ENCODE measurements at regions not wholly inside any gene's neighbourhood (a gene's known extent, or its start where the extent isn't known, plus 50 kb on each side); places are given as distances from the start of the nearest gene placed in this dataset.

DNA sequence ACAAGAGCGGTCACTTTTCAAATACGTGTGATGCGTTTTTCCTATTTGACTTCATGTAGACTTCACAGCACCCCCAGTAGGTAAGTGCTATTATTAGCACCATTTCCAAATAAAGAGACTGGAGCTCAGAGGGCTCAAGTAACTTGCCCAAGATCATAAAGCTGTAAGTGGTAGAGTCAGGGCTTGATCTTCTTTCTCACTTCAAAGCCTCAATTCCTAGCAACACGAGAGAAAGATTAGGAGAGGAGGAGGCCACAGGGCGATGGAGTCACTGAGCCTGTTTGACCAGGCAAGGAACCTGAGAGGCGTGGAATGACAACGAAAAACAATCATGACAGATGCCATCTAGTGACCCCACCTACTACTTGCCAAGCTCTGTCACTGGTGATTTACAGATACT lies 181.0 kb downstream of the FOXD2 start:
- no peak overlapping the region for H3K4me3 ChIP-seq (ENCODE audit: low read depth in 1 of 2, low read length in 2 of 2)
- WGBS, 2 donors = 61 to 67% methylated on average over 7 of the region's 7 CpGs
- no peaks in the 10 kb centered on the region for H3K36me3 ChIP-seq (ENCODE audit: control insufficient read depth in 2 of 2, insufficient read depth in 2 of 2, low read length in 1 of 2)
- H3K27me3 ChIP-seq (ENCODE audit: control insufficient read depth in 1 of 2, insufficient read depth in 2 of 2, low read length in 2 of 2) = no peaks in the 10 kb centered on the region
- H3K9me3 ChIP-seq (ENCODE audit: control insufficient read depth in 2 of 2, insufficient read depth in 1 of 2, low read depth in 1 of 2, low read length in 1 of 2) = no peaks in the 10 kb centered on the region
- H3K27ac ChIP-seq (ENCODE audit: low read depth in 2 of 2, low read length in 1 of 2) = no peak overlapping the region
- H3K4me1 ChIP-seq (ENCODE audit: control insufficient read depth in 2 of 2, insufficient read depth in 2 of 2, low read length in 1 of 2) = no peaks in the 10 kb centered on the region

DNA sequence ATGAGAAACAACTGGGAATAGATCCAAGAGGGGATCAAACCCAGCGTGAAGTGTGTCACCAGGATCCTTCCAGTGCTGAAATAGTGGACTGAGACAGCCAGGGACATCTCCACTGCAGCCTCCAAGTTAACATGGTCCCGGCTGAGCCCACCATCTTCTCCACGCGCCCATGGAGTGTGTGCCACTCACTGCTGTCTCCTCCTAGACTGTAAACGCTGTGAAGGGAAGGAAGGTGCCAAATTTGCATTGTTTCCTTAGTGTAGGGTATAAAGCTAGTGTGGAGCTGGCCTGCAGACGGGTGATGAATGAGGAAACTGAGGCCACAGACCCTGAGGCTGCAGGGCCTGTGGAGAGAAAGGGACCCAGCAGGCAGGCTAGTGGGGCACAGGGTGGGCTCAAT lies 183.6 kb downstream of the FOXD2 start:
- H3K36me3 ChIP-seq (ENCODE audit: control insufficient read depth in 2 of 2, insufficient read depth in 2 of 2, low read length in 1 of 2) = no peaks in the 10 kb centered on the region
- WGBS, 2 donors = 83 to 87% methylated on average over 6 of the region's 6 CpGs
- H3K4me3 ChIP-seq (ENCODE audit: low read depth in 1 of 2, low read length in 2 of 2) = no peak overlapping the region
- H3K4me1 ChIP-seq (ENCODE audit: control insufficient read depth in 2 of 2, insufficient read depth in 2 of 2, low read length in 1 of 2) = no peaks in the 10 kb centered on the region
- no peaks in the 10 kb centered on the region for H3K9me3 ChIP-seq (ENCODE audit: control insufficient read depth in 2 of 2, insufficient read depth in 1 of 2, low read depth in 1 of 2, low read length in 1 of 2)
- H3K27ac ChIP-seq (ENCODE audit: low read depth in 2 of 2, low read length in 1 of 2) = no peak overlapping the region
- no peaks in the 10 kb centered on the region for H3K27me3 ChIP-seq (ENCODE audit: control insufficient read depth in 1 of 2, insufficient read depth in 2 of 2, low read length in 2 of 2)

DNA sequence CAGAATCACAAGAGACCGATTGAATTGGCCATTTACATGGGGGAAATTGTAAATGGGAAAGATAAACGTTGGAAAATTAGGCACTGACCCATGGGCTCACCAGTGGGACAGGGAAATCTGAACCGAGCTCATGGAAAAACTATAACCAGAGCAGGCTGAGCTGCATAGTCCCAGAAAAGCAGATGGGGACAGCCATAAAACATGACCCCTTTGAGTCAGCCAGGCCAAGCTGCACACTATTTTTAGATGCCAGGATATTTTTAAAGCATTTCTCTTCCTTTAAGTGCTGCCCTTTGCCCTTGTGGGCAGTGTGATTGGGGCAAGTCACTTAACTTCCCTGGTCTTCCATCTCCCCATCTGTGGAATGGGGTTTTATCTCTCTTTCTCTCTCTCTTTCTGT lies 184.1 kb downstream of the FOXD2 start:
- H3K27me3 ChIP-seq (ENCODE audit: control insufficient read depth in 1 of 2, insufficient read depth in 2 of 2, low read length in 2 of 2) = no peaks in the 10 kb centered on the region
- H3K27ac ChIP-seq (ENCODE audit: low read depth in 2 of 2, low read length in 1 of 2) = no peak overlapping the region
- WGBS, 2 donors = 60 to 67% methylated on average over 3 of the region's 3 CpGs

DNA sequence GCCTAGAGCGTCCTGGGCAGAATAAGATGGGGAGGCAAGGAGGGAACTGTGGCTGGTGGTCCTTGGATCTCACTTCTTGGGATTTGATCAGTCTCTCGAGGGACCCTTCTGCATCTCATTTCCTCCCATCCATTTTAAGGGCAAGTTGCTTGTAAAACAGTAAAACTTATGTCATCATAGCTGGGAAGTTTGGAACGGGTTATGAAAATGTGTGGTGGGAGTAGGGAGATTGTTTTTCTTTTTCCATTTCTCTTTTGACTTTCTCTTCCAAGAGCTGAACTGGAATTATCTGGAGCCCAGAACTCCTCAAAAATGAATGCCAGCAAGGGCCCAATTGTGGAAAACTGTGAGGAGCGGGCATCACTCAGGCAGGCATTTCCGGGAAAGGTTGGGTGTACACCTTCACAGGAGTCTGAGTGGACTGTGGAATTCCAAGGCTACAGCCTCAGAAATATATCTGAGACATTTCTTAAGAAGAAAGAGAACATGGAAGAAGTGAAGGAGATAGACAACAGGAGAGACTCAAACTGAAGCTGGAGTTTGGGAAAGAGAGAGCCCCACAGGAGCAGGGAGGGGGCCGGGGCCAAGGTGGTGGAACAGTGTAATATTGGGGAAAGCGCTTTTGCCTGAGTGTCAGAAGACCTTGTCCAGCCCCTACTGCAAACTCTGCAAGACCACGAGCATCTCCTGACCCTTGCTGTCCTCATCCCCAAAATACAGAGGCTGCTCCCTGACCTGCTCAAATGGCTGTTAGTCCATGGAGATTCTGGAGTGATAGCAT lies 185.1 kb downstream of the FOXD2 start:
- Histone ChIP-seq H3K4me3 (ENCODE audit: low read depth in 1 of 2, low read length in 2 of 2) (no peak overlapping the region), H3K4me1 (ENCODE audit: control insufficient read depth in 2 of 2, insufficient read depth in 2 of 2, low read length in 1 of 2) (no peaks in the 10 kb centered on the region), H3K36me3 (ENCODE audit: control insufficient read depth in 2 of 2, insufficient read depth in 2 of 2, low read length in 1 of 2) (no peaks in the 10 kb centered on the region), H3K27me3 (ENCODE audit: control insufficient read depth in 1 of 2, insufficient read depth in 2 of 2, low read length in 2 of 2) (no peaks in the 10 kb centered on the region), H3K9me3 (ENCODE audit: control insufficient read depth in 2 of 2, insufficient read depth in 1 of 2, low read depth in 1 of 2, low read length in 1 of 2) (no peaks in the 10 kb centered on the region), H3K27ac (ENCODE audit: low read depth in 2 of 2, low read length in 1 of 2) (no peak overlapping the region)
- WGBS, 2 donors = 85 to 90% methylated on average over 8 of the region's 8 CpGs

More for the DNA sequence above, 184.1 kb downstream of the FOXD2 start:
- H3K4me3 ChIP-seq (ENCODE audit: low read depth in 1 of 2, low read length in 2 of 2) = no peak overlapping the region
- H3K36me3 ChIP-seq (ENCODE audit: control insufficient read depth in 2 of 2, insufficient read depth in 2 of 2, low read length in 1 of 2) = no peaks in the 10 kb centered on the region
- no peaks in the 10 kb centered on the region for H3K9me3 ChIP-seq (ENCODE audit: control insufficient read depth in 2 of 2, insufficient read depth in 1 of 2, low read depth in 1 of 2, low read length in 1 of 2)
- H3K4me1 ChIP-seq (ENCODE audit: control insufficient read depth in 2 of 2, insufficient read depth in 2 of 2, low read length in 1 of 2) = no peaks in the 10 kb centered on the region

DNA sequence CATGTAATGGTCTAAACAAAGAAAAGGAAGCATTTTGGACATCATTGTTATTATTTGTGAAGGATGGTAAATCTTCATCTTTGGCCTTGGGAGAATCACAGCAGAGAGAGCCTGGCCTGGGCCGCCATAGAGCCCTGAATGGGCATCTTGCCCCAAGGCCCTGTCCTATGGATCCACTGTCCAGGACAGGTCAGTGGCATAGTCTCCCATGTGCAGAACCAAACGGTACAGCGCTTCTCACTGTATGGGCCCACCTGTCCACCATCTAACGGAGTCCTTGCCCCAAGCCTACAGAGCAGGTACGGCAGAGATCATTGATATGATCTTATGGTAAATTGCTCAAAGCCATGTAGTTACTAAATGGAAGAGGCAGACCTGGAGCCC lies 185.7 kb downstream of the FOXD2 start:
- no peaks in the 10 kb centered on the region for H3K36me3 ChIP-seq (ENCODE audit: control insufficient read depth in 2 of 2, insufficient read depth in 2 of 2, low read length in 1 of 2)
- no peaks in the 10 kb centered on the region for H3K9me3 ChIP-seq (ENCODE audit: control insufficient read depth in 2 of 2, insufficient read depth in 1 of 2, low read depth in 1 of 2, low read length in 1 of 2)
- no peak overlapping the region for H3K27ac ChIP-seq (ENCODE audit: low read depth in 2 of 2, low read length in 1 of 2)
- WGBS, 2 donors = 95 to 96% methylated on average over 5 of the region's 5 CpGs
- no peaks in the 10 kb centered on the region for H3K4me1 ChIP-seq (ENCODE audit: control insufficient read depth in 2 of 2, insufficient read depth in 2 of 2, low read length in 1 of 2)
- H3K4me3 ChIP-seq (ENCODE audit: low read depth in 1 of 2, low read length in 2 of 2) = no peak overlapping the region
- H3K27me3 ChIP-seq (ENCODE audit: control insufficient read depth in 1 of 2, insufficient read depth in 2 of 2, low read length in 2 of 2) = no peaks in the 10 kb centered on the region

DNA sequence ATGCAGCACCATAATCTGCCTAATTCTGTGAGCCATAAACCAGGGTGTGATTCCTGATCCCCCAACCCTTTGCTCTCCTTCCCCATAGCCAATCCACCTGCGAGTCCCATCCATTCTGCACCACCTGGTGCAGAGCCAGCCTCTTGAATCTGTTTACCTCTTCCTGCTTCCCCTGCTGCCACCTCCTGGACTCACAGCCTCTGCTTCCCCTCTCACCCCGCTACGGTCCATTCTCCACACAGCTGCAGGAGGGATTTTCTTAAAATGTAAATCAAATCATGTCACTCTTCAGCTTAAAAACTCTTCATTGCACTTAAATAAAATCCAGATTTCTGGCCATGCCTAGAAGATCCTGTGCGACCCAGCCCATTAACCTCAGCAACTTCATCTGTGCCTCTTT lies 186.7 kb downstream of the FOXD2 start:
- H3K9me3 ChIP-seq (ENCODE audit: control insufficient read depth in 2 of 2, insufficient read depth in 1 of 2, low read depth in 1 of 2, low read length in 1 of 2) = no peaks in the 10 kb centered on the region
- 52 to 75% methylated on average over 4 of the region's 4 CpGs for WGBS, 2 donors
- H3K4me3 ChIP-seq (ENCODE audit: low read depth in 1 of 2, low read length in 2 of 2) = no peak overlapping the region
- no peaks in the 10 kb centered on the region for H3K4me1 ChIP-seq (ENCODE audit: control insufficient read depth in 2 of 2, insufficient read depth in 2 of 2, low read length in 1 of 2)
- no peak overlapping the region for H3K27ac ChIP-seq (ENCODE audit: low read depth in 2 of 2, low read length in 1 of 2)
- no peaks in the 10 kb centered on the region for H3K27me3 ChIP-seq (ENCODE audit: control insufficient read depth in 1 of 2, insufficient read depth in 2 of 2, low read length in 2 of 2)
- no peaks in the 10 kb centered on the region for H3K36me3 ChIP-seq (ENCODE audit: control insufficient read depth in 2 of 2, insufficient read depth in 2 of 2, low read length in 1 of 2)

DNA sequence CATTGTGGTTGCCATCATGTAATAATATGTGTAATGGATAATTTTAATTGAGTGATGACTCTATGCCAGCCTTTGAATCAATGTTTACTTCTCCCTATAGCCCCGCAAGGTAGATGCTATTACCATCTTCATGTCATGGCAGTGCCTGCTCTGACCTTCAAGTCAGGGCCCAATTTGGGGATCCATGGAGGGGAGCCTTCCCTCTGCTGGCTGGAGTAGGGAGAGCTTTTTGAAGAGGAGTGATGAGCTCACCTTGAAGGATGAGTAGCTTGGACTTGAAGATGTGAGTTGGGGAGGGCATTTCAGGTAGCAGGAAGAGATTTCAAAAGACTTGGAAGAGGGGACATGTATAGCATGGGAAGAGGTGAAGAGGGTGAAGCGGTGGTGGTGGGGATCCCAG lies 189.2 kb downstream of the FOXD2 start:
- no peaks in the 10 kb centered on the region for H3K36me3 ChIP-seq (ENCODE audit: control insufficient read depth in 2 of 2, insufficient read depth in 2 of 2, low read length in 1 of 2)
- 91 to 97% methylated on average over 2 of the region's 2 CpGs for WGBS, 2 donors
- H3K9me3 ChIP-seq (ENCODE audit: control insufficient read depth in 2 of 2, insufficient read depth in 1 of 2, low read depth in 1 of 2, low read length in 1 of 2) = no peaks in the 10 kb centered on the region
- no peak overlapping the region for H3K27ac ChIP-seq (ENCODE audit: low read depth in 2 of 2, low read length in 1 of 2)
- H3K27me3 ChIP-seq (ENCODE audit: control insufficient read depth in 1 of 2, insufficient read depth in 2 of 2, low read length in 2 of 2) = no peaks in the 10 kb centered on the region
- H3K4me3 ChIP-seq (ENCODE audit: low read depth in 1 of 2, low read length in 2 of 2) = no peak overlapping the region
- no peaks in the 10 kb centered on the region for H3K4me1 ChIP-seq (ENCODE audit: control insufficient read depth in 2 of 2, insufficient read depth in 2 of 2, low read length in 1 of 2)

DNA sequence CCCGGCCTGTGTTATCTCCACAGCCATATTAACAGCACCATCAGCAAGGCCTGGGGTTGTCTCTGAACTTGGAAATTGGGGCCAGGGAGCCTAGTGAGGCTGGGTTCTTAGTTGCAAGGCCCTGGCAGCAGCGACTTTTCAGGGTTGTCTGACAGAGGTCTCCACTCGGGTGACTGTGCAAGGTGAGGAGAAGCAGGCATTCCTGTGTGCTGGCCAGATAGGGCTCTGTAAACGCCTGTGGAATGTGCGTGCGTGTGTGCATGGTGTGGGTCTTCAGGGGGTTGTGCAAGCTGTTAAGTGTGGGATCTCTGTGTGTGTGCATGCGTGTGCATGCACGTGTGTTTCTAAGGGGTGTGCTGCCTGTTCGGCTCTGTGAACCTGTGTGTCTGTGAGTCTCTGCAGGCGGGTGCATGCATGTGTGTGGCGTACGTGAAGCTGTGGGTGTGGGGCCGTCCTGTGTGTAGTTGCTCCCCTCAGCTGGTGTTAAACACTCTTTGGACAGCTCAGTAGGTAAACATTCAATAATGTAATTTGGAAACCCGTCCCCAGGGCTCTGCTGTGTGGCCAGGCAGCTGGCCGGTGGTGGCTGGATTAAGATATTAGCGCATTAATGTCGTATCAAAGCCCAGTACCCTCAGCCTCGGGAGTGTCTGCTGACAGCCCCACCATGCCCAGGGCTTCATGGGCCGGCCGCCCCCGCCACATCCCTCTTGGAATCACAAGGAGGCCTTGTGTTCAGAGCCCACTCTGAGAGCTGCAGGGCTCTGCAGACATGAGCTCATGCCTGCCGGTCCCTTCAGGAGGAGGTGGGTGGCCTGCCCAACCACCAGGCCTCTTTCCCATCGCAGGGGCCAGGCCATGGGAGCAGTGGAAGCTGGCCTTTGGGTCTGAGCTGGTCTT lies 189.9 kb downstream of the FOXD2 start:
- WGBS, 2 donors = 77 to 80% methylated on average over 23 of the region's 23 CpGs
- no peaks in the 10 kb centered on the region for H3K4me1 ChIP-seq (ENCODE audit: control insufficient read depth in 2 of 2, insufficient read depth in 2 of 2, low read length in 1 of 2)

DNA sequence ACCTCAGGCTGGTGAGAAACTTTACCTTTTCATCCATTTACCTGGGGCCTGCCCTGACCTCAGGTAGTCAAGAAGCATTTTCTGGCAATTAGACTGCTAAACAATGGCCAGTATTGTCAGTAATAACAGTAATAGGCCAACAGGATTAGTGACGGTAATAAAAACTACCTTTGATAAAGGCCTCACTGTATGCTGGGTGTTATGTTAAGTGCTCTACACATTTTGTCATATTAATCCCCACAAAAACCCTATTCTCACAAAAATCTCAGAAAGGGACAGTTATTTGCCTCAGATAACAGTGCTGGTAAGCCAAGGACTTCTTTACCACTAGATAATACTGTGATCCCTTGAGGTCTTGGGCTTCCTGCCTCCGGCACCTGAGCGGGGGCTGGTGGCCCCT lies 191.4 kb downstream of the FOXD2 start:
- no peak overlapping the region for H3K4me3 ChIP-seq (ENCODE audit: low read depth in 1 of 2, low read length in 2 of 2)
- no peaks in the 10 kb centered on the region for H3K9me3 ChIP-seq (ENCODE audit: control insufficient read depth in 2 of 2, insufficient read depth in 1 of 2, low read depth in 1 of 2, low read length in 1 of 2)
- H3K27ac ChIP-seq (ENCODE audit: low read depth in 2 of 2, low read length in 1 of 2) = no peak overlapping the region
- WGBS, 2 donors = 91 to 96% methylated on average over 3 of the region's 3 CpGs
- no peaks in the 10 kb centered on the region for H3K27me3 ChIP-seq (ENCODE audit: control insufficient read depth in 1 of 2, insufficient read depth in 2 of 2, low read length in 2 of 2)
- no peaks in the 10 kb centered on the region for H3K4me1 ChIP-seq (ENCODE audit: control insufficient read depth in 2 of 2, insufficient read depth in 2 of 2, low read length in 1 of 2)
- H3K36me3 ChIP-seq (ENCODE audit: control insufficient read depth in 2 of 2, insufficient read depth in 2 of 2, low read length in 1 of 2) = no peaks in the 10 kb centered on the region

More for the DNA sequence above, 189.9 kb downstream of the FOXD2 start:
- H3K9me3 ChIP-seq (ENCODE audit: control insufficient read depth in 2 of 2, insufficient read depth in 1 of 2, low read depth in 1 of 2, low read length in 1 of 2) = no peaks in the 10 kb centered on the region
- no peak overlapping the region for H3K27ac ChIP-seq (ENCODE audit: low read depth in 2 of 2, low read length in 1 of 2)
- H3K27me3 ChIP-seq (ENCODE audit: control insufficient read depth in 1 of 2, insufficient read depth in 2 of 2, low read length in 2 of 2) = no peaks in the 10 kb centered on the region
- no peak overlapping the region for H3K4me3 ChIP-seq (ENCODE audit: low read depth in 1 of 2, low read length in 2 of 2)
- H3K36me3 ChIP-seq (ENCODE audit: control insufficient read depth in 2 of 2, insufficient read depth in 2 of 2, low read length in 1 of 2) = no peaks in the 10 kb centered on the region
